Neural progenitor cell (in vitro differentiated cells): ENCODE measurements at regions not wholly inside any gene's neighbourhood (a gene's known extent, or its start where the extent isn't known, plus 50 kb on each side); places are given as distances from the start of the nearest gene placed in this dataset.
A peak's percentile ranks its signal among the peaks of the same experiment; 100 is the strongest.

Source experiments
- DNase-seq: peaks from one replicate; pipeline ENCODE4 v3.0.0-alpha.2; 2016; ENCODE audit warnings: low spot score
- H2AFZ ChIP-seq: fragments of 200-600 bp; sonication (generic); replicated peaks from 2 replicates; pipeline ENCODE4 v1.6.1; 2016; ENCODE audit warnings: antibody characterized with exemption
- H3F3A ChIP-seq: fragments of 200-600 bp; sonication (generic); 2 replicates; pipeline ENCODE4 v1.6.1; 2016; ENCODE audit warnings: antibody characterized with exemption, low read depth
- H3K27ac ChIP-seq: fragments of 200-600 bp; sonication (generic); 2 replicates; pipeline ENCODE4 v1.5.1; 2016; ENCODE audit warnings: mild to moderate bottlenecking
- H3K27me3 ChIP-seq: fragments of 200-600 bp; sonication (generic); 2 replicates; pipeline ENCODE4 v1.6.1; 2016; ENCODE audit warnings: mild to moderate bottlenecking, moderate library complexity
- H3K36me3 ChIP-seq: fragments of 200-600 bp; sonication (generic); 2 replicates; pipeline ENCODE4 v1.5.1; 2016
- H3K4me1 ChIP-seq: fragments of 200-600 bp; sonication (generic); 2 replicates; pipeline ENCODE4 v1.6.1; 2016; ENCODE audit warnings: mixed run types
- H3K4me2 ChIP-seq: fragments of 200-600 bp; sonication (generic); 2 replicates; pipeline ENCODE4 v1.6.1; 2016
- H3K4me3 ChIP-seq: fragments of 200-600 bp; sonication (generic); 2 replicates; pipeline ENCODE4 v1.5.1; 2016
- H3K79me2 ChIP-seq: fragments of 200-600 bp; sonication (generic); 2 replicates; pipeline ENCODE4 v1.6.1; 2016; ENCODE audit warnings: low read depth
- H3K9ac ChIP-seq: fragments of 200-600 bp; sonication (generic); 2 replicates; pipeline ENCODE4 v1.6.1; 2016
- H3K9me3 ChIP-seq: fragments of 200-600 bp; sonication (generic); 2 replicates; pipeline ENCODE4 v1.5.1; 2016; ENCODE audit warnings: low read depth
- H4K20me1 ChIP-seq: fragments of 200-600 bp; sonication (generic); 2 replicates; pipeline ENCODE4 v1.6.1; 2016; ENCODE audit warnings: low read depth
- H3K27ac Mint-ChIP-seq: 3 replicates; pipeline ENCODE4 v1.8.0; 2021; ENCODE audit warnings: mixed read lengths
- H3K27me3 Mint-ChIP-seq: 2 replicates; pipeline ENCODE4 v1.8.0; 2022; ENCODE audit warnings: low read depth, mild to moderate bottlenecking, inconsistent platforms, moderate library complexity, mixed read lengths; ENCODE audit not compliant: insufficient read depth
- H3K36me3 Mint-ChIP-seq: 3 replicates; pipeline ENCODE4 v1.8.0; 2021; ENCODE audit warnings: mixed read lengths
- H3K4me1 Mint-ChIP-seq: 3 replicates; pipeline ENCODE4 v1.8.0; 2021; ENCODE audit warnings: mixed read lengths
- H3K4me3 Mint-ChIP-seq: 3 replicates; pipeline ENCODE4 v1.8.0; 2021; ENCODE audit warnings: mild to moderate bottlenecking, moderate library complexity, mixed read lengths
- H3K9me3 Mint-ChIP-seq: 3 replicates; pipeline ENCODE4 v1.8.0; 2020; ENCODE audit warnings: mixed read lengths
- CTCF ChIP-seq: fragments of 200-600 bp; sonication (generic); IDR thresholded peaks from 2 replicates; pipeline ENCODE4 v1.5.1; 2017; ENCODE audit warnings: antibody characterized with exemption, mild to moderate bottlenecking
- EZH2 ChIP-seq: fragments of 200-600 bp; sonication (generic); IDR thresholded peaks from 2 replicates; pipeline ENCODE4 v1.6.1; 2017; ENCODE audit warnings: antibody characterized with exemption, mild to moderate bottlenecking, moderate library complexity
- EZH2phosphoT487 ChIP-seq: fragments of 200-600 bp; sonication (generic); IDR thresholded peaks from 2 replicates; pipeline ENCODE4 v1.6.1; 2017; ENCODE audit warnings: antibody characterized with exemption

- H3K4me2 ChIP-seq: peak overlapping the region; percentile 41
- Mint-ChIP-seq H3K27me3 (peaks cover 38% of the 10 kb centered on the region), H3K9me3 (peaks cover 10% of the 10 kb centered on the region), H3K4me3 (peak overlapping the region; percentile 19), H3K27ac (no peak overlapping the region), H3K4me1 (peaks cover 44% of the 10 kb centered on the region), H3K36me3 (peaks cover 3% of the 10 kb centered on the region)
- H2AFZ ChIP-seq: no peak overlapping the region
- H3K27me3 ChIP-seq: peaks cover 70% of the 10 kb centered on the region
- peaks cover 38% of the 10 kb centered on the region for H3K4me1 ChIP-seq
- no peaks in the 10 kb centered on the region for H3K36me3 ChIP-seq
- peak; percentile 85 for TF ChIP-seq EZH2phosphoT487
- TF ChIP-seq CTCF: no peak
- TF ChIP-seq EZH2: no peak
- H3K79me2 ChIP-seq: no peaks in the 10 kb centered on the region
- H3F3A ChIP-seq: peaks cover 15% of the 10 kb centered on the region
- peak; percentile 75 for DNase-seq
- no peaks in the 10 kb centered on the region for H3K9me3 ChIP-seq
- H3K27ac ChIP-seq: no peak overlapping the region
- H3K4me3 ChIP-seq: no peak overlapping the region
- no peak overlapping the region for H3K9ac ChIP-seq
- H4K20me1 ChIP-seq: peaks cover 8% of the 10 kb centered on the region
These were observed 103.4 kb upstream of the FRMD1 start for GRCh38 chr6:168182366-168182765.

DNA sequence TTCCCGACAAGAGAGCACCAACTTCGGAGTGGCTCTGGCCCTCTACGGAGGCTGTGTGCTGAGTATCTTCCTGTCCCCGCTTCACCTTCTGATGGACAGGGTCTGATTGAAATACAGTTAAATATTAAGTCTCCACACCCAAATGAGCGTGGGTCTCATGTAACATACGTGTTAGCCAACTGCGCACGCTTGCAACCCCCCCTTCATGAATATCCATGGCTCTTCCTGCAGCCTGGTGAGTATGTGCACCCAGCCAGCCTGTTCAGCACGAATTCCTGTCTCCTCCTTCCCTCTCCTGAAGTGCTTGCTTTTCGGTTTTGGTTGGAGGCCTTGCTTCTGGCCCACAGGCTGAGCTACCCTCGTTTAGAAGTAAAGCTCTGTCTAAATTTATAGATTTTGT, 102.9 kb upstream of the FRMD1 start:
- H3F3A ChIP-seq: peaks cover 15% of the 10 kb centered on the region
- no peak overlapping the region for H3K4me3 Mint-ChIP-seq
- DNase-seq: no peak
- H3K4me3 ChIP-seq: no peak overlapping the region
- no peak overlapping the region for H3K9ac ChIP-seq
- peaks cover 36% of the 10 kb centered on the region for H3K27me3 Mint-ChIP-seq
- H3K36me3 Mint-ChIP-seq: peaks cover 3% of the 10 kb centered on the region
- no peak overlapping the region for H2AFZ ChIP-seq
- TF ChIP-seq EZH2 (no peak), CTCF (no peak), EZH2phosphoT487 (no peak)
- no peaks in the 10 kb centered on the region for H3K36me3 ChIP-seq
- H3K79me2 ChIP-seq: no peaks in the 10 kb centered on the region
- H3K27ac ChIP-seq: no peak overlapping the region
- peak overlapping the region; percentile 21 for H3K27ac Mint-ChIP-seq
- peaks cover 49% of the 10 kb centered on the region for H3K4me1 Mint-ChIP-seq
- H3K4me1 ChIP-seq: peaks cover 41% of the 10 kb centered on the region
- H3K9me3 ChIP-seq: no peaks in the 10 kb centered on the region
- peaks cover 8% of the 10 kb centered on the region for H4K20me1 ChIP-seq
- H3K9me3 Mint-ChIP-seq: peaks cover 7% of the 10 kb centered on the region
- H3K4me2 ChIP-seq: peak overlapping the region; percentile 41
- H3K27me3 ChIP-seq: peaks cover 70% of the 10 kb centered on the region

DNA sequence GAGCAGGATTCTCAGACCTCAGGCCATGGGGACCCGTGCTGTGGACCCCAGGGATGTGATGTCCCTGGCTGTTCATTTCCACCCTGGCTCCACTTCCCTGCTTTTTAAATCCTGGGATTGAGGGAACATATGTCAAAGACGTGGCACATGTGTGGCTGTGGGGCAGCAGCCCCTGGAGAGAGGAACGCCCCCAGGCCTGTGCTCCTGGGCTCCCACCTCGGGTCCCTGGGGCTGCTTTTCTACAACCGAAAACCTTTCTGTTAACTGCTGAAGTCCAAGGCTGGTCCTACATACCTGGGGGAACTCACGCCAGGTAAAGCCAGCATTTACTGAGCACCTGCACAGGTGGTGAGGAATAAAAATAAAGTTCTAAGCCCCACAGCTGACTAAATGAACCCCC, 102.3 kb upstream of the FRMD1 start:
- TF ChIP-seq EZH2phosphoT487 (no peak), EZH2 (no peak), CTCF (no peak)
- H3K36me3 Mint-ChIP-seq: no peaks in the 10 kb centered on the region

More for the DNA sequence above, 102.3 kb upstream of the FRMD1 start:
- Histone ChIP-seq H4K20me1 (peaks cover 8% of the 10 kb centered on the region), H3K79me2 (no peaks in the 10 kb centered on the region), H3K4me1 (peaks cover 42% of the 10 kb centered on the region), H3K4me2 (no peak overlapping the region), H3K27ac (no peak overlapping the region), H3K9me3 (no peaks in the 10 kb centered on the region), H3K27me3 (peaks cover 70% of the 10 kb centered on the region), H3K9ac (no peak overlapping the region), H3K4me3 (no peak overlapping the region), H2AFZ (no peak overlapping the region), H3K36me3 (no peaks in the 10 kb centered on the region), H3F3A (peaks cover 15% of the 10 kb centered on the region)
- Mint-ChIP-seq H3K27me3 (peaks cover 34% of the 10 kb centered on the region), H3K4me3 (no peak overlapping the region), H3K4me1 (peaks cover 52% of the 10 kb centered on the region), H3K9me3 (peaks cover 3% of the 10 kb centered on the region), H3K27ac (no peak overlapping the region)
- no peak for DNase-seq
